ENCODE measurements at regions not wholly inside any gene's neighbourhood (a gene's known extent, or its start where the extent isn't known, plus 50 kb on each side); places are given as distances from the start of the nearest gene placed in this dataset.

DNA sequence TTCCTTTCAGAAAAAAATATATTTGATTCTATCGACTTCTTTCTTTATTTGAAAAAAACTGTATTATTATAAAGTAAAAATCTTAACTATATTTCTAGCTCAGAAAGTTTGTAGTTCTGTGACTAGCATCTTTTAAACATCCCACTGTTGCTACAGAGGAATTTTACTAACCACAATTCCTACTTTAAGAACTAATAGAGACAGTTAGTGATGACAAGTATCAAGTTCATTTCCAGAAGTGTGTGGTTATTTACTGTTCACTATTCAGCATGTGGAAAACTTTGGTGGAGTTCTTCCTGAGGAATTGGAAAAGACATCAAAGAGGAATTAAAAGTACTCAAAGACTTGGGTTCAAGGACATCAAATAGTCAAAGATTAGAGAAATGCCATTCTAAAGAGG lies 524.1 kb upstream of the CBLB start:
- no peak for DNase-seq
- Histone ChIP-seq H3K36me3 (no peaks in the 10 kb centered on the region), H3K27ac (no peak overlapping the region), H3K9me3 (no peaks in the 10 kb centered on the region), H3K4me3 (replicated peaks in 1 of 3) (no peak overlapping the region), H3K4me1 (no peaks in the 10 kb centered on the region), H3K27me3 (no peaks in the 10 kb centered on the region)
- TF ChIP-seq POLR2A (IDR thresholded peaks at IDR 0.05): no peak
- TF ChIP-seq, protein P1, sequence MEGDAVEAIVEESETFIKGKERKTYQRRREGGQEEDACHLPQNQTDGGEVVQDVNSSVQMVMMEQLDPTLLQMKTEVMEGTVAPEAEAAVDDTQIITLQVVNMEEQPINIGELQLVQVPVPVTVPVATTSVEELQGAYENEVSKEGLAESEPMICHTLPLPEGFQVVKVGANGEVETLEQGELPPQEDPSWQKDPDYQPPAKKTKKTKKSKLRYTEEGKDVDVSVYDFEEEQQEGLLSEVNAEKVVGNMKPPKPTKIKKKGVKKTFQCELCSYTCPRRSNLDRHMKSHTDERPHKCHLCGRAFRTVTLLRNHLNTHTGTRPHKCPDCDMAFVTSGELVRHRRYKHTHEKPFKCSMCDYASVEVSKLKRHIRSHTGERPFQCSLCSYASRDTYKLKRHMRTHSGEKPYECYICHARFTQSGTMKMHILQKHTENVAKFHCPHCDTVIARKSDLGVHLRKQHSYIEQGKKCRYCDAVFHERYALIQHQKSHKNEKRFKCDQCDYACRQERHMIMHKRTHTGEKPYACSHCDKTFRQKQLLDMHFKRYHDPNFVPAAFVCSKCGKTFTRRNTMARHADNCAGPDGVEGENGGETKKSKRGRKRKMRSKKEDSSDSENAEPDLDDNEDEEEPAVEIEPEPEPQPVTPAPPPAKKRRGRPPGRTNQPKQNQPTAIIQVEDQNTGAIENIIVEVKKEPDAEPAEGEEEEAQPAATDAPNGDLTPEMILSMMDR (IDR thresholded peaks at IDR 0.05): no peak
- WGBS, 2 donors: 88 to 99% methylated on average over 1 of the region's 1 CpG
- intact Hi-C loops (cut with DNase I): no loop called here

DNA sequence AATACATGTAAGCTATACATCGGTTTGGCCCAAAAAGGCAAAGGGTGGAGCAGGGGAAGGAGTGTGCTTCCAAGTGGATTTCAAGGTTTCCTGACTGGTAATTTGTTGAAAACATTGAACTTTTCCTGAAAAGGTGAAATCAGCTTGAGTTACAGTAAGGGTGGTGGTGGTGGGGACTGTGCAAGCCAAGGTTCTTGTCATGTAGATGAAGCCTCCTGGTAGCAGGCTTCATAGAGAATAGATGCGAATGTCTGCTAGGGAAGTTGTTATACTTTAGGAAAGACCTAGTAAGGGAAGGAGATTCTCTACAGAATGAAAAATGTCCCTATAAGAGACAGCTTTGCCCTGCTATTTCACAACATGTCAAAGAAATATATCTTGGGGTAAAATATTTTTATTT lies 528.2 kb upstream of the CBLB start:
- TF ChIP-seq POLR2A (IDR thresholded peaks at IDR 0.05): no peak
- TF ChIP-seq, protein P1 (IDR thresholded peaks at IDR 0.05): no peak
- intact Hi-C loops (cut with DNase I): no loop called here
- Histone ChIP-seq H3K4me3 (replicated peaks in 1 of 3) (no peak overlapping the region), H3K36me3 (no peaks in the 10 kb centered on the region), H3K27me3 (no peaks in the 10 kb centered on the region), H3K4me1 (no peaks in the 10 kb centered on the region), H3K27ac (no peak overlapping the region), H3K9me3 (no peaks in the 10 kb centered on the region)
- DNase-seq: no peak
- 91 to 94% methylated on average over 2 of the region's 2 CpGs for whole genome bisulfite sequencing, 2 donors

DNA sequence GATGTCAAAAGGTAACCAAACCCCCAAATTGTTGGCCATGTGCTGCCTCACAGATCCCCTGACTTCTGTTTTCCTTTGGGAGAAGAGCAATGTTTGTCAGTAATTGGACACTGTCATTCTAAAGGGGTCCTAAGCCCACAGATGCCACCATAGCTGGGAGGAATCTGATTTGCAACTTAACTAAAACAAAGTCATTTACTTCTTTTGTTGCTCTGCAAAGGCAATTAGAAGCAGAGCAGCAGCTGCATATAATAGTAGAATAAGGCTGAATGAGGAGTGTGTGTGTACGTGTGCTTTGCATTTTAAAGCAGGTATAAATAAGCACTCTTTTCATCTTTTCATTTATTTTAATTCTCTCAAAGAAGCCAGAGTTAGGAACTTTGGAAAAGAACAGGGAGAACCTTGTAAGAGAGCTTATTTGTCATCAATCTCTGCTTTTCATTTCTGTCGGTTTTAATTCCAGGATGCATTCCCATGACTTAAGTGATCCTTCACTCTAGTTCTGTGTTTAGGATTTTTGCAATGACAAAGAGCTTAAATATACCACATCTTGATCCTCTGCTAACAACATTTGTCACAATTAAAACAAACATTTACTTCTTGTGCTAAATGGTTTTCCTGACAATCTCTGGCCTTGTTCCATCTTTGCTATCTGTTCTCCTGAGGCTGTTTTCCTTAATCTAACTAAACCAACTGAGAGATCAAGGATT lies 530.2 kb upstream of the CBLB start:
- intact Hi-C loops (cut with DNase I): no loop called here
- H3K9me3 ChIP-seq: no peaks in the 10 kb centered on the region
- TF ChIP-seq POLR2A (IDR thresholded peaks at IDR 0.05): no peak
- TF ChIP-seq, protein P1 (IDR thresholded peaks at IDR 0.05): no peak
- no peaks in the 10 kb centered on the region for H3K4me1 ChIP-seq
- WGBS, 2 donors: 62 to 69% methylated on average over 2 of the region's 2 CpGs
- no peaks in the 10 kb centered on the region for H3K36me3 ChIP-seq
- no peak overlapping the region for H3K27ac ChIP-seq
- no peak for DNase-seq
- H3K4me3 ChIP-seq (replicated peaks in 1 of 3): no peak overlapping the region
- no peaks in the 10 kb centered on the region for H3K27me3 ChIP-seq

DNA sequence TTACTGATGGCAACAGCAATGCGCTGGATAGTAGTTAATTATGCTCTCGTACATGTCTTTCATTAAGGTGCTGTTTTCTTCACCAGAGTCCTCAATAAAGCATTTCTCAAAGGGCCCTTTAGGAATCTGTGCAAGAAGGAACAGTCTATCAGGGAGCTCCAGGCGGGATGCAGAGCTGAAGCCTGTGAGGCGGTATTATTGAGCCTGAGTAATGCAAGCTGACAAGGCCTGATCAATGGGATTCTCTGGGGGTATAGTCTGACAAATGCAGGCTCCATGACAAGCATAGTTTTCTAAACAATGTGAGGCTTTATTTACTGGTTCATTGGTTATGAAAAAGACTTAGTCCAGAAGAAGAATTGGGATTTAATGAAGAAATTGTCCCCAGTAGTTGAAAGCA lies 530.9 kb upstream of the CBLB start:
- no peak for DNase-seq
- no peaks in the 10 kb centered on the region for H3K27me3 ChIP-seq
- intact Hi-C loops (cut with DNase I): no loop called here
- H3K4me1 ChIP-seq: no peaks in the 10 kb centered on the region
- no peak overlapping the region for H3K4me3 ChIP-seq (replicated peaks in 1 of 3)
- no peaks in the 10 kb centered on the region for H3K36me3 ChIP-seq
- no peak overlapping the region for H3K27ac ChIP-seq
- no peak for TF ChIP-seq POLR2A (IDR thresholded peaks at IDR 0.05)
- TF ChIP-seq, protein P1 (IDR thresholded peaks at IDR 0.05): no peak
- H3K9me3 ChIP-seq: no peaks in the 10 kb centered on the region
- 93 to 94% methylated on average over 4 of the region's 4 CpGs for WGBS, 2 donors

DNA sequence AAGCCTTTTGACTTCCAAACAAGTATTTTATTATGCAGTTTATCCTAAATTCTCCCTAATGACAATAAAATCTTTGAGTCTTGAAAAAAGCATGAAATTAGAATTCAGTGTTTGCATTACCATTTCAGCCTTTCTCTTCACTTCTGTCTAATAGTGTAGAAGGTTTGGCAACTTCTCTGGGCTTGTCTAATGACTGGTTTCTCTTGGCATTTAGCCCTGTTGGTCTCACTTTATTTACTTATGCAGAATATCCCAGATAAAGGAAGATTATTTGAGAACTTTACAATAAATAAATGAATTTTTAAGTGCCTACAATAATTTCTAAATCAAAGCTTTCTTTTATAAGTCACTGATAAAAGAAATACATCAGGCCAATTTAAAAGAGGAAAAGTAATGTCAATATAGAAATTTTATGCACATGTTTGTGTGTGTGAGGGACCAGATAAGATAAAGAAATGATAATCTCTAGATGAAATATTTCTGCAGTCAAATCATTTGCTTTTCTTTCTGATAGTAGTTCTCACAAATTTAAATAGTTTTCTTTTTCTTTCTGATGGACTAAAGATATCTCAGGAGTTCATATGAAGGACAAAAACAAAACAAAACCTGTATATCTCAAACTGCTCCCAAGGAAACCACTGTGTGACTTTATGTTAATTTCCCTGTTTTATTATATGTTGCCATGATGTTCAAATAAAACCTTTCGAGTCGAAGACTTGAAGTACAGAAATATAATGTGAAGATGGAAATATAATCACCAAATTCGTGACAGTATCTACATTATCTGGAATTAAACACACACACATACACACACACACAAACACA lies 533.1 kb upstream of the CBLB start:
- no peaks in the 10 kb centered on the region for H3K9me3 ChIP-seq
- H3K27ac ChIP-seq: no peak overlapping the region
- H3K4me1 ChIP-seq: no peaks in the 10 kb centered on the region
- TF ChIP-seq, protein P1 (IDR thresholded peaks at IDR 0.05): no peak
- no peak for TF ChIP-seq POLR2A (IDR thresholded peaks at IDR 0.05)
- no peak overlapping the region for H3K4me3 ChIP-seq (replicated peaks in 1 of 3)
- no peaks in the 10 kb centered on the region for H3K36me3 ChIP-seq
- DNase-seq: no peak
- H3K27me3 ChIP-seq: no peaks in the 10 kb centered on the region
- 90 to 93% methylated on average over 3 of the region's 3 CpGs for WGBS, 2 donors
- intact Hi-C loops (cut with DNase I): no loop called here
